ENCODE measurements at regions not wholly inside any gene's neighbourhood (a gene's known extent, or its start where the extent isn't known, plus 50 kb on each side); places are given as distances from the start of the nearest gene placed in this dataset.

GRCh38 chr12:22740656-22741355, 115.8 kb downstream of the ETNK1 start:
- DNase-seq: no peak

DNA sequence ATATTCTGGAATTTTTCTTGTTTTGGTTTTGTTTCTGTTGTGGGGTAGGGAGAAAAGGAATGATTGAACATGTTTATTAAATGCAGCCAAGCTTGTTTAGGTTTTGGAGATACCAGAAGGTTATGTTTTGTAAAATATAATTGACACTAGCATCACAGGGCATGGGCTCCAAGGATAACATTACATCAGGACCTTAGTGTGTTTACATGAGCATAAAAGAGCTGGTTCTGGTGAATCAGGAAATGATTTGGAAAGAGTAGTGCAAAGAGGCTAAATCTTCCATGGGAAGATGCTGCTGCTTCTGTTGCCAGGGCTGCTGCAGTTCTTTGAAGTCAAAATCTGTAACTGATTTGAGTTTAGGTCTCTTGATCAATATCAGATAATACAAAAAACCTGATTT, 118.7 kb downstream of the ETNK1 start:
- DNase-seq: no peak

DNA sequence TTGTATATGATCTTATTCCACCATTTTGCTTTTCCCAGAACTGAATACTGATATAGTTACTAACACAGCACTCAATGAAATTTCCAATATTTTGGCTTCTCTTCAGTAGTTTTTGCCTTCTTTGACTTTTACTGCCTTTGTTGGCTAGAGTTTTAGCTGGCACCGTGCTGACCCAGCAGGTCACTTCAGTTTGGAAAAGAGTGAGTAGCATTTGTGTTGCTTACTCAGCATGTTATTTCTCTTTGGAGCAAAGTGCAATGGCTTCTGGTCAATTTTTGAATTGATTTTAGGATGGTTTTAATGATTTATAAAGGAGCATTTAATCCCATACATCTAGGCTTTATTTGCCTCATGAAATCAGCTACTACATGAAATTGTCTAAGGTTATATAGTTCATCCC, 119.2 kb downstream of the ETNK1 start:
- no peak for DNase-seq

DNA sequence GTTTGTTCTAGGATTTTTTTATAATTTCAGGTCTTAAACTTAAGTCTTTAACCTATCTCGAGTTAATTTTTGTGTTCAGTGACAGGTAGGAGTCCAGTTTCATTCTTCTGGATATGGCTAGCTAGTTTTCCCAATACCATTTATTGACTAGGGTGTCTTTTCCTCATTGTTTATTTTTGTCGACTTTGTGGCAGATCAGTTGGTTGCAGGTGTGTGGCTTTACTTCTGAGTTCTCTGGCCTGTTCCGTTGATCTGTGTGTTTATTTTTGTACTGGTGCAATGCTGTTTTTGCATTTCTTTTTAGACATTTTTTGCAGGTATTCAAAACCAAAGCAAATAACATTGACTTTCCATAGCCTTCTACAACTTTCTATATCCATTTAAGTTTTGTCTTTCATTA, 121.7 kb downstream of the ETNK1 start:
- DNase-seq: no peak

DNA sequence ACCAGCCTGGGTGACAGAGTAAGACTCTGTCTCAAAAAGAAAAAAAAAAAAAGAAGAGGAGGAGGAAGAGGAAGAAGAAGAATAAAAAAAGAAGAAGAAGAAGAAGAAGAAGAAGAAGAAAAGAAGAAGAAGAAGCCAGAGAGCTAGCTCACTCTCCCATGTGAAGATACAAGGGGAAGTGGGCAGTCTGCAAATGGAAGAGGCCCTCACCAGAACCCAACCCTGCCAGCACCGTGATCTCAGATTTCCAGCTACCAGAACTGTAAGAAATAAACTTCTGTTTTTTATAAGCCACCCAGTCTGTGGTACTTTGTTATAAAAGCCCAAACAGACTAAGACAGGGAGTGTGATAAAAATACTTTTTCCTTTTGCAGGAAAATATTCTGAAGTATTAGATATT, 130.7 kb downstream of the ETNK1 start:
- no peak for DNase-seq

DNA sequence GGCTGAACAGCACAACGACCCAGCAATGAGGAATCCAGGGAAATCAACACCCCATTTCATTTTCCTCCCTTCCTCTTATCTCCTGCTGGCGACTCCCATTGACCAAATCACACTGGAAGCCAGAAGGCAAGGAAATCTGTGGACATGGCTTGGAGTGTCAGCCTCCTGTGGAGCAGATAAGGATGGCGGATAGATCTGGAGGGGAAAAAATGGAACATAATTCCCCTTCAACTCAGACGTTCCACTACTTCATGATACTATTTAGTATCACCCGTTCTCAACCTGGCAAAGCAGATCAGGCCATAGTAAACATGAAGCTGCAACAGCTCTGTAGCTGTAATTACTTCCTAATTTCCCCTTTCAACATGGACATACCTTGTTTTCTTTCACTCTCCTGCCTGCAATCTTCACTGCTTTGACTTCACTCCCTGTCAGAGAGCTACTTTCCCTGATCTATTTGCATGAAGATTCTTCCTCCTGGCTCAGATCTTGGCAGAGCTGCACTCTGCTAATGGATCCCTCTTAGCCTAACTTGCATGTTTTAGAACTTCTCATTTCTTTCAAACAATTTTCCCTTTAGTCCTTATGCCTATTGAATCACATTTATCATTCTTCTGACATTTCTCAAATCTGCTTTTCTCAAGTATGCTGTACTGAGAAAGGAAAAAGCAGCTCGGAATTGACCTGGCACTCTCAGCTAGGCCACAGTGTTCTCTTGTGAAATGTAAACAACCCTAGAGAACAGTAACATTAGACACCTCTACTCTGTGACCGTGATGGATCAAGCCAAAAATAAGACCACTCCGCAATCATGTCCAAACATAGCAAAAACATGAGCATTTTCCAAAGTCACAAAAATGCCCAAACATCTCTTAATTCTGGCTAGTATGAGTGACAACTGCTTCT, 135.1 kb downstream of the ETNK1 start:
- no peak for DNase-seq

DNA sequence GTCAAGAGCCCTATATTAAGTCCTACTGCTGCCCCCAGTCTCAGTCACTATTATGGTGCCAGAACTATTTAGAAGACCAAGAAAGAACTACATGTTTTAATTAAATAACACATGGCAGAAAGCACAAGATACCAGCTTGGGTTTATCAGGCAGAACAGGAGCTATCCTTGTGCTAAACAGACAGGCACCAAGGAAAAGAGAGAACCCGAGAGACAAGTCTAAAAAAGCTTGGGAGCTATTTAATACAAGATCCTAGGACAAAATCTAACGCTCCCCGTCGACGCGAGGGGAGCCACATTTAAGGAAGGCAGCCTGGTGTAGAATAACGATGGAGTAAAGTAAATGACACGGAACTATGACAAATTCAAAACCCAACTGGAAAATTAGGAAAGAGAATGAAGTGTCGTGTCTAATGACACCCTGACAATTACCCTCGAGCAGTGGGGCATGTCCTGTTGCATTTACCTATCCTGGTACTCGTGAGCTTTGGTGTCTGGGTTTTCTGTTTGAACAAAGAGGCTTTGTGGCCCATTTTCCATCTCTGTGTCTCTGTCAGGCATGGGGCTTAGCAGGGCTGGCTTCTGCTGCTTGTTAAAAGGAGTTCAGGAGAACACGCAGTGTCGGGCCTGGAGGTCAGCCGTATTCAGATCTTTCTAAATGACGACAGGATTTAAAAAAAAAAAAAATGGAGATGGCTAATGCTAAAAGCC, 140.6 kb downstream of the ETNK1 start:
- DNase-seq: no peak

GRCh38 chr12:22766911-22767420, 142.0 kb downstream of the ETNK1 start:
- DNase-seq: no peak

- no peak for DNase-seq
Measured at GRCh38 chr12:22781339-22781738, 156.4 kb downstream of the ETNK1 start.

- no peak for DNase-seq
Measured at GRCh38 chr12:22787557-22787956, 162.6 kb downstream of the ETNK1 start.

- DNase-seq: no peak
Measured at GRCh38 chr12:22788913-22789312, 163.9 kb downstream of the ETNK1 start.

DNA sequence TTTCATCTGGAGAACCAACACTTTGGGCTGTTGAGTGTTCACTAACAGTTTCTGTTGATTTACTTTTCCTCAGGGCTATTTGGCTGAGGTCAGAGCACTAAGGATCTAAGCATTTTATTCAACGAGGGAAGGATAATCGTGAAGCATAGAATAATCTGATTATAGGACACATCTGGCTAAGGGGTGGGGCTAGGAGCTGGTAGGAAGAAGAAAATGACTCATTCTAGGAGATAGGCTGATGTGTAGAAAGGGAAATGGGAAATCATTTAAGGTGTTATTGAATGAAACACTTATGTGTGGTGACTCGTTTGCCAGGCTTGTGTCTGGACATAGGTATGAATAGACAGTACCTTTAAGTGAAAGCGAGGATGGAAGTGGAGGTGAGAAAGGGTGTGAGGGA, 167.2 kb downstream of the ETNK1 start:
- no peak for DNase-seq

GRCh38 chr12:22794017-22794416, 169.0 kb downstream of the ETNK1 start:
- DNase-seq: no peak

DNA sequence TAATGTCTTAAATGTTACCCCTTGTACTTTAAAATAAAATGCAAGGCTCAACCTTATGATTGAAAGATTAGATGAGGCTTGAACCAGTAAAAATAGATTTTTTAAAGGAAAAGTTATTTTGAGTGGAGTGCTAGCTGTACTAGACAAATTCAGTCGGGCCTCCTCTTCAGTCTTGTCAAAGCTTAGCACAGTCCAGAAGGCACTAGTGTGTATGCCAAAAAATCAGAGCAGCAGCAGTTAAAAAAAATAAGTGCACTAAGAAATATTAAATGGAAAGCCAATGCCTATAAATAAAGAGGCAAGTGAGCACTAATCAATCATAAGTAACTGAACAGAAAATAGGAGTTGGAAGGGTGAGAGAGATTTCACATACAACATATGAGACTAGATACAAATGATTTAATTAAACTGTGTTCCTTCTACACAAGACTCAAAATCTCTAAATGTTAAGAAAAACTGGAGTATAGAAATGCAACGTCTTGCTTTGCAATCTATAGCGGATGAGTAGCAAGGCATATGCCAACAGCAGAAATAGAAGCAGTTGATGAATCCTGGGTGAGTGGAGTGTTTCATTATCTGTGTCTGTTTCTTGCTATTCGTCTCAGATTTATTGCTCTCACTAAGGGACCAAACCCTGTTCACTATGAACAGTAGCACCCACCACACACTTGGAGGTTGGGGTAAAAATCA, 172.1 kb downstream of the ETNK1 start:
- no peak for DNase-seq

DNA sequence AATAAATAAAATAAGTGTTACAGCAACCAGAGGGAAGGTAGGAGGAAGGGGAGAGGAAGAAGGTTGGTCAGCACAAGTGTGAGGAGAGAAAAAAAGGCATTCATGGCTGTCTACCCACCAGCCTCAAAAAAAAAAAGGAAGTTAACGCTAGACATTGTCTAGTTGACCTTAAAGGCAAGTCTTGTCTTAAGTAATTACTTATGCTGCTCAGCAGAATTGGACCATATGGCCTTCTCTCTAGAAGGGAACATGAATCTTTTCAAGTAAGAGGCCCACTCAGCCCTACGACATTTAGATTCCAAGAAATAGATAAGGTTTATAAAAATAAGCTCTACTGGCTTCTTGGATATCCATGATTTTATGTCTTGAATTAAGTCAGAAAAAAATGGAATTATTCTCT, 172.7 kb downstream of the ETNK1 start:
- DNase-seq: no peak

GRCh38 chr12:22798116-22798515, 173.1 kb downstream of the ETNK1 start:
- no peak for DNase-seq

GRCh38 chr12:22799503-22799902, 174.5 kb downstream of the ETNK1 start:
- no peak for DNase-seq

- DNase-seq: no peak
Measured at GRCh38 chr12:22800332-22800731, 175.4 kb downstream of the ETNK1 start.

DNA sequence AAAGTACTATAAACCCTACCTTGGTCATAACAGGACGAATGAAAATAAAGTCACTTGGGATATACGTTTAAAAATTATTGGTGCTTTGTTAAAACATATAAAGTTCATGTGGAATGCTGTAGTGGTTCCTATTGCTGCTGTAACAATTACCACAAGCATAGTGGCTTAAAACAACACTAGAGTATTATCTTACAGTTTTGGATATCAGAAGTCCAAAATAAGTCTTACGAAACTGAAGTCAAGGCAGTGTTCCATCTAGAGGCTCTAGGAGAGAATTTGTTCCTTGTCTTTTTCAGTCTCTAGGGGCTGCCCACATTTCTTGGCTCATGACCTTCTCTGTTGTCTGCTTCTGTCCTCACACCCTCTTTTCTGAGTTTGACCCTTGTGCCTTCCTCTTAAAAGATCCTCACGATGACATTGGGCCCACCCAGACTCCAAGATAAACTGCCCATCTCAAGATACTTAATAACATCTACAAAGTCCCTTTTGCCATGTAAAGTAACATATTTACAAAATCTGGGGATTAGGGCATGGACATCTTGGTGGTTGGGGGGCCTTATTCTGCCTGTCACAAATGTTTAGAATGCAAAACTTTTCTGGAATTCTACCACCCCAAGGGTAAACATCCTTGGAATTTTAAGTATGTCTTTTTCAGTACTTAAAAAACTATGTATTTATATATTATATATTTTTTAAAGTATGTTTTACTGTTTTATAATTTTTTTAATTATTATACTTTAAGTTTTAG, 178.1 kb downstream of the ETNK1 start:
- no peak for DNase-seq

DNA sequence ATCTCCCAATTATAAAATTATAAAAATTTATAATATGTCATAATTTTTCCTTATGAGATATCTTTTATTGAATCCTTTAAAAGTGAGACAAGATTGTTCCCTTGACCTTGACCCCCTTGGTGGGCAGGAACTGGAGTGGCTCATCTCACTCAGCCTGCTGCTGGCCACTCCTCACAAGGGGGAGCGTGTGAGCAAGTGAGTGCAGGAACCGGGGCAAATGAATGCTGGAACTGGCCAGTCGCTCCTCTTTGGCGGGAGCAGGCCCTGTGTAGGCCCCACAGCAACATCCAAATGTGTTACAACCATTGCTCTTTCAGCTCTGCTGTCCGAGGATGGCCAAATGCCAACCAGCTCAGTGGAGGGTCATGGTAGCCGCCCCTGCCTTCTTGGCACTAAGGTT, 178.8 kb downstream of the ETNK1 start:
- no peak for DNase-seq

DNA sequence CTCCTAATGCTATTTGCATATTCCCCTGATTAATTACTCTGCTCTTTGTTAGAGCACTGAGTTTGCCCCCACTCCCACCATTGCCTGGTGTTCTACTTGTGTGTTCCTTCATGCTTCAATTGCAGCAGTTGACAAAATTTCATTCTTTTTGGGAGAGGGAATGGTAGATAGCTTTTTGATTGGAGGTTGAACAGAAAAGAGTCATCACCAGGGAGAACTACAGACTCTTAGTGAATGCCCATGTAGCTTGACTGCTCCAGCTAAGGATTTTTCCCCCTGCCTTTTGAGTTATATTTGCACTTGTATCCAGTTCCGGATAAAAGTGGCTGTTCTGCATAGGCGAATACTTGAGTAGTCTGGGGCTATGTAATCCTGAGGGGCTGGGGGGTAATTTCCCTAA, 183.9 kb downstream of the ETNK1 start:
- no peak for DNase-seq

GRCh38 chr12:22810036-22810435, 185.1 kb downstream of the ETNK1 start:
- no peak for DNase-seq

Data from right kidney (tissue), 1 donor.